GM23338 (cell line): ENCODE measurements at regions not wholly inside any gene's neighbourhood (a gene's known extent, or its start where the extent isn't known, plus 50 kb on each side); places are given as distances from the start of the nearest gene placed in this dataset.

Experiments used
- CREB1 ChIP-seq: fragments of 250-450 bp; sonication (Bioruptor Pico); IDR thresholded peaks from 2 replicates; pipeline ENCODE4 v1.5.0; 2020; ENCODE audit warnings: low read depth, mild to moderate bottlenecking, moderate library complexity
- EZH2 ChIP-seq: fragments of 200-600 bp; sonication (generic); IDR thresholded peaks from one replicate; pipeline ENCODE4 v1.8.0; 2017; ENCODE audit warnings: antibody characterized with exemption, mild to moderate bottlenecking, low read depth; ENCODE audit not compliant: unreplicated experiment
- JUNB ChIP-seq: IDR thresholded peaks from one replicate; pipeline ENCODE4 v1.6.1; 2016; ENCODE audit warnings: antibody characterized with exemption; ENCODE audit not compliant: unreplicated experiment
- POLR2AphosphoS5 ChIP-seq: IDR thresholded peaks from 2 replicates; pipeline ENCODE4 v1.6.1; 2016; ENCODE audit warnings: antibody characterized with exemption, low read depth
- STAT1 ChIP-seq: IDR thresholded peaks from one replicate; pipeline ENCODE4 v1.6.1; 2016; ENCODE audit warnings: antibody characterized with exemption; ENCODE audit not compliant: unreplicated experiment
- ZNF114 ChIP-seq: fragments of 250-450 bp; sonication (Bioruptor Pico); IDR thresholded peaks from 2 replicates; pipeline ENCODE4 v1.5.0; 2020; ENCODE audit warnings: mild to moderate bottlenecking, moderate library complexity
- TF ChIP-seq, protein P1 (sequence below), 2 experiments: fragments of 200-600 bp in 1 of 2; sonication (generic) in 1 of 2; conservative IDR thresholded peaks; 2 replicates each; pipeline versions ENCODE4 v1.5.1 to v1.6.1; 2016 to 2017; ENCODE audit warnings: antibody characterized with exemption in 2 of 2, low read depth in 2 of 2, mild to moderate bottlenecking in 2 of 2, moderate library complexity in 1 of 2
- TF ChIP-seq, protein P2 (sequence below): IDR thresholded peaks from one replicate; pipeline ENCODE4 v1.6.1; 2018; ENCODE audit warnings: antibody characterized with exemption; ENCODE audit not compliant: unreplicated experiment

DNA sequence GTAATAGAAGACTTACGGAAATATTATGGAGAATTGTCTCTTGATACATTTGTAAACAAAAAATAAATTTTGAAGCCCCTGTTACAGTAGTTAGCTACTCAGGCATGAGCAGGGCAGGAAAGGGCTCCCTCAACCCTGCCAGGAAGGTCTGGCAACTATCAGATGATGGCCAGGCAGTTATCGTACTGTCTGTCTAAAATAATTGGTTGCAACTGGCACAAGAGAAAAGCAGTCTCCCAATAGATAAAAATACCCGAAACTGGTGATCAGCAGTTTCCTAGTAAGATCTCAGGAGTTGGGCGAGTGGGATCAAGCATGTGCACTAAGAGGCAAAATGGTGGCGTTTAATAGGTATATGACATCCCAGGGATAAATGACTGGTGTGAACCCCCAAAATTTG, 1336.3 kb downstream of the C4orf33 start:
- TF ChIP-seq, protein P1, sequence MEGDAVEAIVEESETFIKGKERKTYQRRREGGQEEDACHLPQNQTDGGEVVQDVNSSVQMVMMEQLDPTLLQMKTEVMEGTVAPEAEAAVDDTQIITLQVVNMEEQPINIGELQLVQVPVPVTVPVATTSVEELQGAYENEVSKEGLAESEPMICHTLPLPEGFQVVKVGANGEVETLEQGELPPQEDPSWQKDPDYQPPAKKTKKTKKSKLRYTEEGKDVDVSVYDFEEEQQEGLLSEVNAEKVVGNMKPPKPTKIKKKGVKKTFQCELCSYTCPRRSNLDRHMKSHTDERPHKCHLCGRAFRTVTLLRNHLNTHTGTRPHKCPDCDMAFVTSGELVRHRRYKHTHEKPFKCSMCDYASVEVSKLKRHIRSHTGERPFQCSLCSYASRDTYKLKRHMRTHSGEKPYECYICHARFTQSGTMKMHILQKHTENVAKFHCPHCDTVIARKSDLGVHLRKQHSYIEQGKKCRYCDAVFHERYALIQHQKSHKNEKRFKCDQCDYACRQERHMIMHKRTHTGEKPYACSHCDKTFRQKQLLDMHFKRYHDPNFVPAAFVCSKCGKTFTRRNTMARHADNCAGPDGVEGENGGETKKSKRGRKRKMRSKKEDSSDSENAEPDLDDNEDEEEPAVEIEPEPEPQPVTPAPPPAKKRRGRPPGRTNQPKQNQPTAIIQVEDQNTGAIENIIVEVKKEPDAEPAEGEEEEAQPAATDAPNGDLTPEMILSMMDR (conservative IDR thresholded peaks at IDR 0.05; ENCODE audit: low read depth in 2 of 2) = no peak
- TF ChIP-seq EZH2 (no peak), POLR2AphosphoS5 (no peak), STAT1 (no peak), CREB1 (CRISPR knock-in tag) (no peak), JUNB (no peak), ZNF114 (CRISPR knock-in tag) (no peak)
- TF ChIP-seq, protein P2, sequence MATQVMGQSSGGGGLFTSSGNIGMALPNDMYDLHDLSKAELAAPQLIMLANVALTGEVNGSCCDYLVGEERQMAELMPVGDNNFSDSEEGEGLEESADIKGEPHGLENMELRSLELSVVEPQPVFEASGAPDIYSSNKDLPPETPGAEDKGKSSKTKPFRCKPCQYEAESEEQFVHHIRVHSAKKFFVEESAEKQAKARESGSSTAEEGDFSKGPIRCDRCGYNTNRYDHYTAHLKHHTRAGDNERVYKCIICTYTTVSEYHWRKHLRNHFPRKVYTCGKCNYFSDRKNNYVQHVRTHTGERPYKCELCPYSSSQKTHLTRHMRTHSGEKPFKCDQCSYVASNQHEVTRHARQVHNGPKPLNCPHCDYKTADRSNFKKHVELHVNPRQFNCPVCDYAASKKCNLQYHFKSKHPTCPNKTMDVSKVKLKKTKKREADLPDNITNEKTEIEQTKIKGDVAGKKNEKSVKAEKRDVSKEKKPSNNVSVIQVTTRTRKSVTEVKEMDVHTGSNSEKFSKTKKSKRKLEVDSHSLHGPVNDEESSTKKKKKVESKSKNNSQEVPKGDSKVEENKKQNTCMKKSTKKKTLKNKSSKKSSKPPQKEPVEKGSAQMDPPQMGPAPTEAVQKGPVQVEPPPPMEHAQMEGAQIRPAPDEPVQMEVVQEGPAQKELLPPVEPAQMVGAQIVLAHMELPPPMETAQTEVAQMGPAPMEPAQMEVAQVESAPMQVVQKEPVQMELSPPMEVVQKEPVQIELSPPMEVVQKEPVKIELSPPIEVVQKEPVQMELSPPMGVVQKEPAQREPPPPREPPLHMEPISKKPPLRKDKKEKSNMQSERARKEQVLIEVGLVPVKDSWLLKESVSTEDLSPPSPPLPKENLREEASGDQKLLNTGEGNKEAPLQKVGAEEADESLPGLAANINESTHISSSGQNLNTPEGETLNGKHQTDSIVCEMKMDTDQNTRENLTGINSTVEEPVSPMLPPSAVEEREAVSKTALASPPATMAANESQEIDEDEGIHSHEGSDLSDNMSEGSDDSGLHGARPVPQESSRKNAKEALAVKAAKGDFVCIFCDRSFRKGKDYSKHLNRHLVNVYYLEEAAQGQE = no peak
